IMR-90 (cell line): ENCODE measurements at regions not wholly inside any gene's neighbourhood (a gene's known extent, or its start where the extent isn't known, plus 50 kb on each side); places are given as distances from the start of the nearest gene placed in this dataset.

Experiments
- ATAC-seq: fragments of 200-7000 bp; cut with Tn5 transposase; 2 replicates; pipeline ENCODE4 v1.9.1; 2020; ENCODE audit warnings: low read depth, mild to moderate bottlenecking, moderate library complexity
- BruUV-seq: library from RNA; stranded (reverse); fragments of 400-500 nt; replicated peaks from 2 replicates; lab custom pipeline; 2021; lab: Mats Ljungman, UMichigan
- CTCF ChIA-PET: fragments of 300-600 bp; formaldehyde crosslinking; extraction: SDS; loops from one replicate; lab custom pipeline; 2021; ENCODE audit warnings: antibody characterized with exemption; lab: Yijun Ruan, JAX
- POLR2A ChIA-PET: fragments of 300-600 bp; sonication (Branson Sonifier 250); formaldehyde crosslinking; loops from one replicate; lab custom pipeline; 2022; ENCODE audit warnings: antibody characterized with exemption; ENCODE audit not compliant: unreplicated experiment; lab: Charles Lee
- DNase-seq: peaks from one replicate; pipeline ENCODE4 v3.0.0; 2013
- H2AFZ ChIP-seq: replicated peaks from 2 replicates; pipeline ENCODE3; 2013; ENCODE audit warnings: low read length, mild to moderate bottlenecking; ENCODE audit not compliant: poor library complexity
- H2AK5ac ChIP-seq: 2 replicates; pipeline ENCODE4 v1.6.1; 2013; ENCODE audit warnings: low read depth, low read length, inconsistent platforms
- H2AK9ac ChIP-seq: replicated peaks from 2 replicates; pipeline ENCODE3; 2013; ENCODE audit warnings: mild to moderate bottlenecking, low read depth, low read length, moderate library complexity; ENCODE audit not compliant: poor library complexity
- H2BK120ac ChIP-seq: 2 replicates; pipeline ENCODE4 v1.6.1; 2013; ENCODE audit warnings: low read depth, low read length, inconsistent platforms
- H2BK15ac ChIP-seq: 3 replicates; pipeline ENCODE4 v1.6.1; 2013; ENCODE audit warnings: low read depth, low read length, inconsistent platforms
- H2BK20ac ChIP-seq: 2 replicates; pipeline ENCODE4 v1.6.1; 2013; ENCODE audit warnings: low read depth, mild to moderate bottlenecking, inconsistent platforms, low read length, moderate library complexity
- H2BK5ac ChIP-seq: 2 replicates; pipeline ENCODE4 v1.6.1; 2013; ENCODE audit warnings: mild to moderate bottlenecking, low read depth, low read length, inconsistent platforms; ENCODE audit not compliant: poor library complexity, severe bottlenecking
- H3K14ac ChIP-seq: replicated peaks from 2 replicates; pipeline ENCODE4 v1.6.1; 2013; ENCODE audit warnings: low read depth, low read length, inconsistent platforms
- H3K18ac ChIP-seq: 2 replicates; pipeline ENCODE4 v1.6.1; 2013; ENCODE audit warnings: low read depth, low read length, control low read depth
- H3K23ac ChIP-seq: 2 replicates; pipeline ENCODE4 v1.6.1; 2013; ENCODE audit warnings: low read depth, low read length, inconsistent platforms
- H3K27ac ChIP-seq: 2 replicates; pipeline ENCODE4 v1.5.1; 2013; ENCODE audit warnings: mild to moderate bottlenecking, control low read depth, low read length; ENCODE audit not compliant: insufficient read depth
- H3K27me3 ChIP-seq: 2 replicates; pipeline ENCODE4 v1.6.1; 2013; ENCODE audit warnings: low read length; ENCODE audit not compliant: control insufficient read depth, insufficient read depth
- H3K36me3 ChIP-seq: 2 replicates; pipeline ENCODE4 v1.6.1; 2013; ENCODE audit warnings: low read length, mixed read lengths; ENCODE audit not compliant: control insufficient read depth, insufficient read depth
- H3K4ac ChIP-seq: 2 replicates; pipeline ENCODE4 v1.6.1; 2013; ENCODE audit warnings: low read depth, low read length, inconsistent platforms
- H3K4me1 ChIP-seq: 2 replicates; pipeline ENCODE4 v1.6.1; 2013; ENCODE audit warnings: low read length, mixed read lengths; ENCODE audit not compliant: control insufficient read depth, insufficient read depth
- H3K4me2 ChIP-seq: 2 replicates; pipeline ENCODE4 v1.6.1; 2013; ENCODE audit warnings: low read depth, mild to moderate bottlenecking, control low read depth, low read length, moderate library complexity
- H3K4me3 ChIP-seq: 2 replicates; pipeline ENCODE4 v1.5.1; 2013; ENCODE audit warnings: low read depth, mild to moderate bottlenecking, control low read depth, low read length, moderate library complexity; ENCODE audit not compliant: insufficient read depth
- H3K56ac ChIP-seq: 2 replicates; pipeline ENCODE4 v1.6.1; 2013; ENCODE audit warnings: low read length, inconsistent platforms; ENCODE audit not compliant: insufficient read depth; ENCODE audit errors: extremely low read depth
- H3K79me1 ChIP-seq, 2 experiments: 2 replicates each; pipeline ENCODE4 v1.6.1; 2013; ENCODE audit warnings: low read length in 2 of 2, inconsistent platforms in 1 of 2, low read depth in 1 of 2
- H3K9ac ChIP-seq: 2 replicates; pipeline ENCODE4 v1.6.1; 2013; ENCODE audit warnings: low read depth, low read length, control low read depth
- H3K9me1 ChIP-seq: 2 replicates; pipeline ENCODE4 v1.6.1; 2013; ENCODE audit warnings: low read length, inconsistent platforms; ENCODE audit not compliant: insufficient read depth
- H3K9me3 ChIP-seq: 2 replicates; pipeline ENCODE4 v1.6.1; 2013; ENCODE audit warnings: low read length; ENCODE audit not compliant: control insufficient read depth, insufficient read depth
- H4K20me1 ChIP-seq: 2 replicates; pipeline ENCODE4 v1.6.1; 2013; ENCODE audit warnings: low read length, inconsistent platforms; ENCODE audit not compliant: insufficient read depth
- H4K5ac ChIP-seq: 2 replicates; pipeline ENCODE4 v1.6.1; 2013; ENCODE audit warnings: mild to moderate bottlenecking, low read depth, low read length, control low read depth
- H4K8ac ChIP-seq, 2 experiments: 2 replicates each; pipeline ENCODE4 v1.6.1; 2013; ENCODE audit warnings: low read depth in 2 of 2, low read length in 2 of 2, control low read depth in 1 of 2, inconsistent platforms in 1 of 2
- H4K91ac ChIP-seq: 2 replicates; pipeline ENCODE4 v1.6.1; 2013; ENCODE audit warnings: low read depth, low read length, inconsistent platforms; ENCODE audit not compliant: insufficient read depth
- CHD1 ChIP-seq: IDR thresholded peaks from 2 replicates; pipeline ENCODE4 v1.6.1; 2012; ENCODE audit warnings: low read depth, low read length, improper control_type of control experiment
- FOS ChIP-seq: fragments of 150-350 bp; IDR thresholded peaks from 2 replicates; pipeline ENCODE4 v1.6.1; 2016; ENCODE audit warnings: low read depth, low read length
- MAFK ChIP-seq: IDR thresholded peaks from 2 replicates; pipeline ENCODE4 v1.6.1; 2012; ENCODE audit warnings: low read depth, low read length, improper control_type of control experiment
- MAZ ChIP-seq: IDR thresholded peaks from 2 replicates; pipeline ENCODE4 v1.6.1; 2012; ENCODE audit warnings: low read depth, mild to moderate bottlenecking, low read length, improper control_type of control experiment, moderate library complexity, borderline replicate concordance
- POLR2A ChIP-seq: IDR thresholded peaks from 2 replicates; pipeline ENCODE4 v1.6.1; 2012; ENCODE audit warnings: mild to moderate bottlenecking, low read depth, low read length
- RAD21 ChIP-seq: IDR thresholded peaks from 2 replicates; pipeline ENCODE4 v1.6.1; 2012; ENCODE audit warnings: low read length, improper control_type of control experiment
- WGBS, 2 experiments: methylation state at CpG; one replicate each; pipeline versions ENCODE4 v1.1.5 to v1.1.7; 2013; ENCODE audit warnings: missing lambda C conversion rate in 2 of 2; ENCODE audit not compliant: insufficient read length in 1 of 2; ENCODE audit errors: extremely low coverage in 2 of 2; 5-methylcytosine and 5-hydroxymethylcytosine counted together
- dilution Hi-C: fragments of 300-500 bp; cut with HindIII; formaldehyde crosslinking; loops from one replicate; pipeline ENCODE4 v1.14.3; 2018; ENCODE audit warnings: low sequenced_read_pairs; ENCODE audit not compliant: unreplicated experiment
- in situ Hi-C: fragments of 300-500 bp; cut with MboI; formaldehyde crosslinking; loops from 3 replicates; pipeline ENCODE4 v1.14.3; 2019; ENCODE audit warnings: low sequenced_read_pairs, inconsistent platforms, mixed read lengths
- intact Hi-C: fragments of 100-400 bp; cut with micrococcal nuclease; formaldehyde crosslinking; loops from 2 replicates; pipeline ENCODE4 v1.10.0; 2022

- no peaks in the 10 kb centered on the region for H3K4me1 ChIP-seq
- H2BK20ac ChIP-seq = no peak overlapping the region
- ChIA-PET POLR2A (no interaction called here), CTCF (interaction anchor here (0.6 kb wide), 1 partner anchor 12 kb away, joined by 5 read pairs; no protein-coding TSS in a partner anchor)
- no peak overlapping the region for H2AK9ac ChIP-seq
- H3K4ac ChIP-seq = no peak overlapping the region
- ATAC-seq = no peak
- DNase-seq = no peak
- H2BK120ac ChIP-seq = no peak overlapping the region
- no peaks in the 10 kb centered on the region for H3K9me1 ChIP-seq
- no peak overlapping the region for H3K14ac ChIP-seq
- H2BK5ac ChIP-seq = no peak overlapping the region
- H3K18ac ChIP-seq = no peak overlapping the region
- in situ Hi-C loops = no loop called here
- no peak overlapping the region for H4K91ac ChIP-seq
- H4K8ac ChIP-seq = no peak overlapping the region
- dilution Hi-C loops = no loop called here
- no peak for TF ChIP-seq MAZ
- TF ChIP-seq POLR2A = no peak
- TF ChIP-seq MAFK = no peak
- TF ChIP-seq CHD1 = no peak
- no peak for TF ChIP-seq FOS
- no peak for TF ChIP-seq RAD21
- H3K4me3 ChIP-seq = no peak overlapping the region
- no peak overlapping the region for H4K5ac ChIP-seq
- no peak overlapping the region for H3K23ac ChIP-seq
- H3K9me3 ChIP-seq = peaks cover 3% of the 10 kb centered on the region; the same call in 1 of the 2 replicates
- H3K27ac ChIP-seq = no peak overlapping the region
- no peak overlapping the region for H3K56ac ChIP-seq
- no peaks in the 10 kb centered on the region for H3K36me3 ChIP-seq
- no peaks in the 10 kb centered on the region for H3K79me1 ChIP-seq
- intact Hi-C loops = no loop called here
- H2AFZ ChIP-seq = no peak overlapping the region
- no peak overlapping the region for H2AK5ac ChIP-seq
- no TSS peak for BruUV-seq
- WGBS, 2 experiments = 8% methylated on average over 2 of the region's 4 CpGs; no CpG with 5 or more reads in 1 of the 2 experiments
- H3K9ac ChIP-seq = no peak overlapping the region
- H3K4me2 ChIP-seq = no peak overlapping the region
- no peaks in the 10 kb centered on the region for H4K20me1 ChIP-seq
- no peaks in the 10 kb centered on the region for H3K27me3 ChIP-seq
- no peak overlapping the region for H2BK15ac ChIP-seq
Observed at GRCh38 chr22:33142282-33143055, 84.3 kb upstream of the SYN3 start.
